ENCODE measurements at regions not wholly inside any gene's neighbourhood (a gene's known extent, or its start where the extent isn't known, plus 50 kb on each side); places are given as distances from the start of the nearest gene placed in this dataset.
A peak's percentile ranks its signal among the peaks of the same experiment; 100 is the strongest.

DNA sequence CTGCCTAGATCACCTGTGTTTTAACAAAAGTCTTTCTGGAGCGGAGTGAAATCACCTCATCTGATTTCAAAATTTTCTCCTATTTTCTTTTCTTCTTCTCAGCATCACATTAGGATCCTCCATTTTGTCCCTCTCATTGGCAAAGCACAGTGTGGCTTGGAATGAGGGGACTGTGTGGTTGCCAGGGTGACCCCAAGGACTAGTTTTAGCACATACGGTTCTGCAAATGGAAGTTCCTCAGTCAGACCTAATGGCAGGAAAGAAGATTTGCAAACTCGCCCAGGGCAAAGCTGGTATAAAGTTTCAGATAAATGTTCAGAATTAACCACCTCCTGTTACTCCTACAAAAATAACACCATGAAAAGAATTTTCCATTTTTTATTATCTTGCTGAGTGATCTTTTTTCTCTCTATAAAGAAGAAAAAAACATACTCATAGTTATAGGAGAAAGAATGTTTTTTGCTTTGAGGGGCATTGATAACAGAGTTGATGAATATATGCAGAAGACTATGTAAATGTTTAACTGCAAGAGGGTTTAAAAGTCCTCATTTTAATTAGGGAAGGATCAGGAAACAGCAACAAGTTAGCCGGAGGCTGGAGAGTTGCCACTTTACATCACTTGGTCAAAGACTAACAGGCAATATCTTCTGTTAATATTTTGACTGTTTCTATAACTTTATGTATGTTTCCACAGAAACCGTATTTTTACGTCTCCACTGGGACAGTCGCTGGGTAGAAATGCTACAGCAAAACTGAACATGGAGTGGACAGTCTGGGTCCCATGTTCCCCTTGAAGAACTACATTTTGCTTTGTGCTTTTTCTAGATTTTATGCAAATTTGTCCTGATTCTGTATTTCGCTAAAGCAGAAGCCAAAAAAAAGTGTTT is 257.8 kb downstream of the NR2F1-AS1 start:
- TF ChIP-seq, protein P1, sequence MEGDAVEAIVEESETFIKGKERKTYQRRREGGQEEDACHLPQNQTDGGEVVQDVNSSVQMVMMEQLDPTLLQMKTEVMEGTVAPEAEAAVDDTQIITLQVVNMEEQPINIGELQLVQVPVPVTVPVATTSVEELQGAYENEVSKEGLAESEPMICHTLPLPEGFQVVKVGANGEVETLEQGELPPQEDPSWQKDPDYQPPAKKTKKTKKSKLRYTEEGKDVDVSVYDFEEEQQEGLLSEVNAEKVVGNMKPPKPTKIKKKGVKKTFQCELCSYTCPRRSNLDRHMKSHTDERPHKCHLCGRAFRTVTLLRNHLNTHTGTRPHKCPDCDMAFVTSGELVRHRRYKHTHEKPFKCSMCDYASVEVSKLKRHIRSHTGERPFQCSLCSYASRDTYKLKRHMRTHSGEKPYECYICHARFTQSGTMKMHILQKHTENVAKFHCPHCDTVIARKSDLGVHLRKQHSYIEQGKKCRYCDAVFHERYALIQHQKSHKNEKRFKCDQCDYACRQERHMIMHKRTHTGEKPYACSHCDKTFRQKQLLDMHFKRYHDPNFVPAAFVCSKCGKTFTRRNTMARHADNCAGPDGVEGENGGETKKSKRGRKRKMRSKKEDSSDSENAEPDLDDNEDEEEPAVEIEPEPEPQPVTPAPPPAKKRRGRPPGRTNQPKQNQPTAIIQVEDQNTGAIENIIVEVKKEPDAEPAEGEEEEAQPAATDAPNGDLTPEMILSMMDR (IDR thresholded peaks at IDR 0.05), result no peak
- no peak for TF ChIP-seq POLR2A (IDR thresholded peaks at IDR 0.05)
- no peak for TF ChIP-seq EP300 (IDR thresholded peaks at IDR 0.05)
- no peak for DNase-seq
- Histone ChIP-seq H3K27ac (no peak overlapping the region), H3K27me3 (no peaks in the 10 kb centered on the region), H3K36me3 (no peaks in the 10 kb centered on the region), H3K9me3 (no peaks in the 10 kb centered on the region), H3K4me1 (ENCODE audit: insufficient read depth) (no peaks in the 10 kb centered on the region), H3K4me3 (no peak overlapping the region)
- WGBS, 3 donors, result 86 to 88% (median 86%) methylated on average over 8 of the region's 8 CpGs
- intact Hi-C loops (cut with DNase I), result no loop called here

DNA sequence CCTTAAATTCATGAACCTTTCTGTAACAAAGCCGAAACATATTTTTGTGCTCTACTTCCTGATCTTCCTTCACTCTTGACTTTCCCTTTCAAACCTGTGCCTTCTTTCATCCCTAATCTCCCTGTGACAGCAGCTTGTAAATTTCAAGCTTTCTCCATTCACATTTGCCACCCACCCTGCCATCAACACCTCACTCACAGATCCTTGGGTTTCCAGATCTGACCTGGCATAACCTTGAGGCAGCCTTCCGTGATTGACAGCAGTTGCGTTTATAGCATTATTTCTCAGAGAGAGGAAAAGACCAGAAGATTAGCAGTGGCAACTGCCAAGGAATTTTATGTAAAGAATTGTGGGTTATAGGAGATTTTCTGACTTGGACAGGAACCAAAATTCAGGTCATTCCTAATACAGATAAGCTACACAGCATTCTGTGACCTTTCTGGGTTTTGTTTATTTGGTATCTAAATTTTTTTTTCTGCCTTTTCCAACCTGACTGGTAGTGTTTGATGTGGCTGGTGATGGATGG is 260.0 kb downstream of the NR2F1-AS1 start:
- WGBS, 3 donors, result 80 to 88% (median 84%) methylated on average over 3 of the region's 3 CpGs
- intact Hi-C loops (cut with DNase I), result no loop called here
- H3K27me3 ChIP-seq, result no peaks in the 10 kb centered on the region
- H3K4me3 ChIP-seq, result no peak overlapping the region
- no peak overlapping the region for H3K27ac ChIP-seq
- no peak for DNase-seq
- H3K9me3 ChIP-seq, result no peaks in the 10 kb centered on the region
- H3K4me1 ChIP-seq (ENCODE audit: insufficient read depth), result no peaks in the 10 kb centered on the region
- H3K36me3 ChIP-seq, result no peaks in the 10 kb centered on the region
- TF ChIP-seq EP300 (IDR thresholded peaks at IDR 0.05), result no peak
- TF ChIP-seq, protein P1 (IDR thresholded peaks at IDR 0.05), result no peak
- no peak for TF ChIP-seq POLR2A (IDR thresholded peaks at IDR 0.05)

DNA sequence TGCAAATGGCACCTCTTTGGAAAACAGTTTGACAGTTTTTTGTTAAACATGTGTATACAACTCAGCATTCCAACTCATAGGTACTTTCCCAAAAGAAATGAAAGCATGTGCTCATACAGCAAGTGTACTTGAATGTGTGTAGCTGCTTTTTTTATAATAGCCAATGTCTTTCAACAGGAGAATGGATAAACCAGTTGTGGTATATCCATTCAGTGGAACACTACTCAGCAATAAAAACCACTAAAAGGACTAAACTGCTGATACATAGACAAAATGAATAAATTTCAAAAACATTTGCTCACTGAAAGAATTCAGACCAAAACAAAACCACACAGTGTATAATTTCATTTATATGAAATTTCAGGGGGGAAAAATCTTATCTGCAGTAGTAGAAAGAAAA is 267.3 kb downstream of the NR2F1-AS1 start:
- TF ChIP-seq, protein P1 (IDR thresholded peaks at IDR 0.05), result no peak
- Histone ChIP-seq H3K36me3 (no peaks in the 10 kb centered on the region), H3K4me3 (no peak overlapping the region), H3K27me3 (no peaks in the 10 kb centered on the region), H3K9me3 (no peaks in the 10 kb centered on the region), H3K27ac (no peak overlapping the region), H3K4me1 (ENCODE audit: insufficient read depth) (no peaks in the 10 kb centered on the region)
- no peak for DNase-seq
- intact Hi-C loops (cut with DNase I), result no loop called here

DNA sequence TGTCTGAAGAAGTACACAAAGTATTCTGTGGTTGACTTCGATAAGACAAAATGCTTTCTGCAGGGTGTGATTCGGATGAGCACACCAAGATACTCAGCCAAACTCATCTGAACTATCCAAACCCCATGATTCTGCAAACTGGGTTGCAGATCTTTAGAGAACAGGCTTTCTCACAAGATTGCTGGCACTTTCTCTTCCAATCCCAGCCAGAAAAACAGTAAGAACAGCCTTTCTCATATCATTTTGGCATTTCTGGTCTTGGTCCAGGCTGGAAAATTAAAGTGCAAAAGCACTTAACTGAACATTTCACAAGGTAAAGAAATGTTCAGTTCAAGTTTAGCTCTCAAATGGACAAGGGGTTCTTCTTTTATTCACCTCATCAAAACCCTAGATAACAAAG is 269.1 kb downstream of the NR2F1-AS1 start:
- H3K4me1 ChIP-seq (ENCODE audit: insufficient read depth), result no peaks in the 10 kb centered on the region
- TF ChIP-seq POLR2A (IDR thresholded peaks at IDR 0.05) (no peak), EP300 (IDR thresholded peaks at IDR 0.05) (no peak)
- TF ChIP-seq, protein P1 (IDR thresholded peaks at IDR 0.05), result no peak
- H3K27ac ChIP-seq, result no peak overlapping the region
- no peaks in the 10 kb centered on the region for H3K36me3 ChIP-seq
- DNase-seq, result peak in 1 of 5 donors; percentile 24
- WGBS, 3 donors, result 5 to 13% (median 11%) methylated on average over 2 of the region's 2 CpGs
- H3K27me3 ChIP-seq, result no peaks in the 10 kb centered on the region
- no peak overlapping the region for H3K4me3 ChIP-seq
- no peaks in the 10 kb centered on the region for H3K9me3 ChIP-seq
- intact Hi-C loops (cut with DNase I), result no loop called here
